ENCODE measurements at regions not wholly inside any gene's neighbourhood (a gene's known extent, or its start where the extent isn't known, plus 50 kb on each side); places are given as distances from the start of the nearest gene placed in this dataset.
"Not testable (repeated sequence)": the region's sequence is repeated elsewhere in the genome, so short reads cannot be mapped to it uniquely, and the experiment has no call there.

- Histone ChIP-seq H3K79me2 (ENCODE audit: control insufficient read depth, insufficient read depth, low read length, unreplicated experiment) (no peaks in the 10 kb centered on the region), H3K4me3 (ENCODE audit: low read depth, low read length) (no peak overlapping the region), H3K27me3 (ENCODE audit: insufficient read depth, low read length) (no peaks in the 10 kb centered on the region), H3K4me1 (ENCODE audit: control insufficient read depth, insufficient read depth, low read length, unreplicated experiment) (no peaks in the 10 kb centered on the region), H3K27ac (ENCODE audit: low read depth, low read length) (no peak overlapping the region), H2AFZ (ENCODE audit: low read length, unreplicated experiment) (no peak overlapping the region), H3K36me3 (ENCODE audit: insufficient read depth, low read length) (no peaks in the 10 kb centered on the region)
These were observed 103.8 kb upstream of the LANCL2 start for GRCh38 chr7:55261386-55261770.

GRCh38 chr7:55265328-55265727, 99.8 kb upstream of the LANCL2 start:
- H3K4me1 ChIP-seq (ENCODE audit: control insufficient read depth, insufficient read depth, low read length, unreplicated experiment); H3K27ac ChIP-seq (ENCODE audit: low read depth, low read length); H2AFZ ChIP-seq (ENCODE audit: low read length, unreplicated experiment); H3K4me3 ChIP-seq (ENCODE audit: low read depth, low read length); H3K27me3 ChIP-seq (ENCODE audit: insufficient read depth, low read length); H3K79me2 ChIP-seq (ENCODE audit: control insufficient read depth, insufficient read depth, low read length, unreplicated experiment); H3K36me3 ChIP-seq (ENCODE audit: insufficient read depth, low read length): not testable (repeated sequence)

- Histone ChIP-seq H2AFZ (ENCODE audit: low read length, unreplicated experiment) (no peak overlapping the region), H3K27me3 (ENCODE audit: insufficient read depth, low read length) (no peaks in the 10 kb centered on the region), H3K36me3 (ENCODE audit: insufficient read depth, low read length) (no peaks in the 10 kb centered on the region), H3K4me3 (ENCODE audit: low read depth, low read length) (no peak overlapping the region), H3K4me1 (ENCODE audit: control insufficient read depth, insufficient read depth, low read length, unreplicated experiment) (no peaks in the 10 kb centered on the region), H3K27ac (ENCODE audit: low read depth, low read length) (no peak overlapping the region), H3K79me2 (ENCODE audit: control insufficient read depth, insufficient read depth, low read length, unreplicated experiment) (no peaks in the 10 kb centered on the region)
These were observed 99.1 kb upstream of the LANCL2 start for GRCh38 chr7:55265836-55266642.

- Histone ChIP-seq H2AFZ (ENCODE audit: low read length, unreplicated experiment) (no peak overlapping the region), H3K4me3 (ENCODE audit: low read depth, low read length) (no peak overlapping the region), H3K27ac (ENCODE audit: low read depth, low read length) (no peak overlapping the region), H3K4me1 (ENCODE audit: control insufficient read depth, insufficient read depth, low read length, unreplicated experiment) (no peaks in the 10 kb centered on the region), H3K36me3 (ENCODE audit: insufficient read depth, low read length) (no peaks in the 10 kb centered on the region), H3K79me2 (ENCODE audit: control insufficient read depth, insufficient read depth, low read length, unreplicated experiment) (no peaks in the 10 kb centered on the region), H3K27me3 (ENCODE audit: insufficient read depth, low read length) (no peaks in the 10 kb centered on the region)
These were observed 94.0 kb upstream of the LANCL2 start for GRCh38 chr7:55271069-55271626.

GRCh38 chr7:55271661-55272060, 93.5 kb upstream of the LANCL2 start:
- no peak overlapping the region for H2AFZ ChIP-seq (ENCODE audit: low read length, unreplicated experiment)
- H3K27ac ChIP-seq (ENCODE audit: low read depth, low read length) = no peak overlapping the region
- H3K4me3 ChIP-seq (ENCODE audit: low read depth, low read length) = no peak overlapping the region
- H3K4me1 ChIP-seq (ENCODE audit: control insufficient read depth, insufficient read depth, low read length, unreplicated experiment) = no peaks in the 10 kb centered on the region
- no peaks in the 10 kb centered on the region for H3K27me3 ChIP-seq (ENCODE audit: insufficient read depth, low read length)
- H3K79me2 ChIP-seq (ENCODE audit: control insufficient read depth, insufficient read depth, low read length, unreplicated experiment) = no peaks in the 10 kb centered on the region
- no peaks in the 10 kb centered on the region for H3K36me3 ChIP-seq (ENCODE audit: insufficient read depth, low read length)

- Histone ChIP-seq H3K79me2 (ENCODE audit: control insufficient read depth, insufficient read depth, low read length, unreplicated experiment) (no peaks in the 10 kb centered on the region), H3K27ac (ENCODE audit: low read depth, low read length) (no peak overlapping the region), H3K4me3 (ENCODE audit: low read depth, low read length) (no peak overlapping the region), H3K4me1 (ENCODE audit: control insufficient read depth, insufficient read depth, low read length, unreplicated experiment) (no peaks in the 10 kb centered on the region), H3K27me3 (ENCODE audit: insufficient read depth, low read length) (no peaks in the 10 kb centered on the region), H3K36me3 (ENCODE audit: insufficient read depth, low read length) (no peaks in the 10 kb centered on the region), H2AFZ (ENCODE audit: low read length, unreplicated experiment) (no peak overlapping the region)
These were observed 92.8 kb upstream of the LANCL2 start for GRCh38 chr7:55272328-55272727.

GRCh38 chr7:55273186-55273980, 91.8 kb upstream of the LANCL2 start:
- Histone ChIP-seq H3K4me1 (ENCODE audit: control insufficient read depth, insufficient read depth, low read length, unreplicated experiment) (no peaks in the 10 kb centered on the region), H3K4me3 (ENCODE audit: low read depth, low read length) (no peak overlapping the region), H3K36me3 (ENCODE audit: insufficient read depth, low read length) (no peaks in the 10 kb centered on the region), H3K27ac (ENCODE audit: low read depth, low read length) (no peak overlapping the region), H3K27me3 (ENCODE audit: insufficient read depth, low read length) (no peaks in the 10 kb centered on the region), H2AFZ (ENCODE audit: low read length, unreplicated experiment) (no peak overlapping the region), H3K79me2 (ENCODE audit: control insufficient read depth, insufficient read depth, low read length, unreplicated experiment) (no peaks in the 10 kb centered on the region)

GRCh38 chr7:55274156-55274555, 91.0 kb upstream of the LANCL2 start:
- no peaks in the 10 kb centered on the region for H3K79me2 ChIP-seq (ENCODE audit: control insufficient read depth, insufficient read depth, low read length, unreplicated experiment)
- H2AFZ ChIP-seq (ENCODE audit: low read length, unreplicated experiment) = no peak overlapping the region
- no peaks in the 10 kb centered on the region for H3K36me3 ChIP-seq (ENCODE audit: insufficient read depth, low read length)
- no peak overlapping the region for H3K27ac ChIP-seq (ENCODE audit: low read depth, low read length)
- no peak overlapping the region for H3K4me3 ChIP-seq (ENCODE audit: low read depth, low read length)
- H3K27me3 ChIP-seq (ENCODE audit: insufficient read depth, low read length) = no peaks in the 10 kb centered on the region
- H3K4me1 ChIP-seq (ENCODE audit: control insufficient read depth, insufficient read depth, low read length, unreplicated experiment) = no peaks in the 10 kb centered on the region

- no peaks in the 10 kb centered on the region for H3K4me1 ChIP-seq (ENCODE audit: control insufficient read depth, insufficient read depth, low read length, unreplicated experiment)
- no peak overlapping the region for H2AFZ ChIP-seq (ENCODE audit: low read length, unreplicated experiment)
- no peaks in the 10 kb centered on the region for H3K36me3 ChIP-seq (ENCODE audit: insufficient read depth, low read length)
- H3K79me2 ChIP-seq (ENCODE audit: control insufficient read depth, insufficient read depth, low read length, unreplicated experiment) = no peaks in the 10 kb centered on the region
- no peaks in the 10 kb centered on the region for H3K27me3 ChIP-seq (ENCODE audit: insufficient read depth, low read length)
- H3K27ac ChIP-seq (ENCODE audit: low read depth, low read length) = no peak overlapping the region
- H3K4me3 ChIP-seq (ENCODE audit: low read depth, low read length) = no peak overlapping the region
These were observed 89.6 kb upstream of the LANCL2 start for GRCh38 chr7:55275291-55276200.

- Histone ChIP-seq H2AFZ (ENCODE audit: low read length, unreplicated experiment) (no peak overlapping the region), H3K79me2 (ENCODE audit: control insufficient read depth, insufficient read depth, low read length, unreplicated experiment) (no peaks in the 10 kb centered on the region)
These were observed 88.4 kb upstream of the LANCL2 start for GRCh38 chr7:55276572-55277295.

More at GRCh38 chr7:55276572-55277295, 88.4 kb upstream of the LANCL2 start:
- no peak overlapping the region for H3K4me3 ChIP-seq (ENCODE audit: low read depth, low read length)
- no peak overlapping the region for H3K27ac ChIP-seq (ENCODE audit: low read depth, low read length)
- no peaks in the 10 kb centered on the region for H3K27me3 ChIP-seq (ENCODE audit: insufficient read depth, low read length)
- H3K36me3 ChIP-seq (ENCODE audit: insufficient read depth, low read length) = no peaks in the 10 kb centered on the region
- no peaks in the 10 kb centered on the region for H3K4me1 ChIP-seq (ENCODE audit: control insufficient read depth, insufficient read depth, low read length, unreplicated experiment)

Measured in ACC112 (cell line).